Peyer's patch (tissue), 4 donors: ENCODE measurements at regions not wholly inside any gene's neighbourhood (a gene's known extent, or its start where the extent isn't known, plus 50 kb on each side); places are given as distances from the start of the nearest gene placed in this dataset.
"Not testable (repeated sequence)": the region's sequence is repeated elsewhere in the genome, so short reads cannot be mapped to it uniquely, and the experiment has no call there.

Source experiments
- DNase-seq, 3 donors: peaks; one replicate each; pipeline ENCODE4 v3.0.0-alpha.2; 2017 to 2019
- H3K27ac ChIP-seq, 4 donors: fragments of 200-600 bp; sonication (generic); one replicate each; pipeline ENCODE4 v1.5.1; 2016 to 2019
- H3K27me3 ChIP-seq, 2 donors: fragments of 200-600 bp; sonication (generic); one replicate each; pipeline ENCODE4 v1.5.1; 2019
- H3K36me3 ChIP-seq, 3 donors: fragments of 200-600 bp; sonication (generic); one replicate each; pipeline ENCODE4 v1.5.1; 2016 to 2019
- H3K4me1 ChIP-seq, 4 donors: fragments of 200-600 bp; sonication (generic); one replicate each; pipeline ENCODE4 v1.5.1; 2016 to 2019
- H3K4me3 ChIP-seq, 4 donors: fragments of 200-600 bp; sonication (generic); 1 replicate in 3 of 4; 2 replicates in 1 of 4; pipeline ENCODE4 v1.5.1; 2016 to 2019; ENCODE audit warnings: mild to moderate bottlenecking in 1 of 4
- H3K9me3 ChIP-seq, 4 donors: fragments of 200-600 bp; sonication (generic); one replicate each; pipeline ENCODE4 v1.5.1; 2016 to 2019; ENCODE audit warnings: mild to moderate bottlenecking in 1 of 4
- POLR2A ChIP-seq, 2 donors: fragments of 450-650 bp; IDR thresholded peaks; one replicate each; pipeline ENCODE4 v1.5.1; 2017; ENCODE audit warnings: antibody characterized with exemption in 2 of 2, mild to moderate bottlenecking in 2 of 2, moderate library complexity in 2 of 2
- TF ChIP-seq, protein P1 (sequence below), 6 experiments: fragments of 450-650 bp in 4 of 6; fragments of 200-600 bp in 2 of 6; sonication (generic) in 1 of 6; IDR thresholded peaks; one replicate each; pipeline ENCODE4 v1.5.1; 2017 to 2019; ENCODE audit warnings: antibody characterized with exemption in 6 of 6, mild to moderate bottlenecking in 3 of 6, moderate library complexity in 1 of 6

DNA sequence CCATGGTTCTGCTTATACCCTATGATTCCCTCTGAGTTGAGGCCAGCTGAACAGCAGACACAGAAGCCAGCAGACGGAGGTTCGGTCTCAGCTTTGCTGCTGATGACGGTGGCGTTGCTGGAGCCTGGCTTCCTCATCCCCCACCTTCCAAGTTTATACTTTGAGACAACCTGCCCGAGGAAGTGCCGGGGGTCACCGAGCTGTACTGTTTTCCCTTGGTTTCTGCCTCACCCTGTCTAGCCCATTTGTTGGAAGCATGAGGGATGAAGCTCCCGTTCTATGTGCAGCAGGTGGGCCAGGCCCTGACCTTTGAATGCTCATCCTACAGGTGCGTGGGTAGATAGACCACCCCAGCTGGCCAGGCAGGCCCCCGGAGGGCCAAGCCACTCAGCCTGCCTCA is 117.3 kb downstream of the MYCN start:
- DNase-seq: no peak
- no peaks in the 10 kb centered on the region for H3K27me3 ChIP-seq

DNA sequence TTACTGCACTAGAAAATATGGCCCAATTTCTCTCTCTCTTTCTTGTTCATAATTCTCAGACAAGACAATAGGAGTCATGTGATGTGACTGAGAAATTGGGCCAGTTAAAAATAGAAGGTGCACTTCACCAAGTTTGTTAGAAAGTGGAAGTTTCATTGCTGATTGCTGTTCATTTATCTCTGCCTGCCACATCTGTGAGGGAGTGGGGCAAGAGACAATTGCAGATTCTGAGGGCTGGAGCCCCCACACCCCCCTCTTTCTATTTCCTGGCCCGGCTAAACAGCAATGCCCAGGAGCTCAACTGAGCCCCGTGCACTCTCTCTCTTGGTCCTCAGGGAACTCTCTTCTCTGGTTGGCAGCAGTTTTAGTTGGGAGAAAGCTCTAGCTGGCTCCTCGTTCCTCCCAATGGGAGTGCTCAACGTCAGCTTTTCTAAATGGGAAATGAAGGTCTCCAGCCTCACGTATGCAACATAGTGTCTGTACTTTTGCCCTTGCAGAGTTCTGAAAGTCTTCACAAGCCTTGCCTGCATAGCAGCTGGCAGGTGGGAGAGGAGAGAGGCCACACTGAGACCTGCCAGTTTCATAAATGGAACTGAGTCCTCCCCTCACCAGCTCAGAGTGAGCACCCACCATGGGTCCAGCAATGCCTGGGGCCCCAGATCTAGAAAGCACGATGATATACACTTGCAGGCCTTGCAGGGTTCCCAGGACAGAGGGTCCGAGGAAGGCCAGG is 115.7 kb downstream of the MYCN start:
- DNase-seq: no peak
- H3K9me3 ChIP-seq: no peaks in the 10 kb centered on the region
- H3K4me3 ChIP-seq: no peak overlapping the region
- no peaks in the 10 kb centered on the region for H3K27me3 ChIP-seq
- H3K27ac ChIP-seq: no peak overlapping the region
- TF ChIP-seq POLR2A (IDR thresholded peaks at IDR 0.05): no peak
- TF ChIP-seq, protein P1, sequence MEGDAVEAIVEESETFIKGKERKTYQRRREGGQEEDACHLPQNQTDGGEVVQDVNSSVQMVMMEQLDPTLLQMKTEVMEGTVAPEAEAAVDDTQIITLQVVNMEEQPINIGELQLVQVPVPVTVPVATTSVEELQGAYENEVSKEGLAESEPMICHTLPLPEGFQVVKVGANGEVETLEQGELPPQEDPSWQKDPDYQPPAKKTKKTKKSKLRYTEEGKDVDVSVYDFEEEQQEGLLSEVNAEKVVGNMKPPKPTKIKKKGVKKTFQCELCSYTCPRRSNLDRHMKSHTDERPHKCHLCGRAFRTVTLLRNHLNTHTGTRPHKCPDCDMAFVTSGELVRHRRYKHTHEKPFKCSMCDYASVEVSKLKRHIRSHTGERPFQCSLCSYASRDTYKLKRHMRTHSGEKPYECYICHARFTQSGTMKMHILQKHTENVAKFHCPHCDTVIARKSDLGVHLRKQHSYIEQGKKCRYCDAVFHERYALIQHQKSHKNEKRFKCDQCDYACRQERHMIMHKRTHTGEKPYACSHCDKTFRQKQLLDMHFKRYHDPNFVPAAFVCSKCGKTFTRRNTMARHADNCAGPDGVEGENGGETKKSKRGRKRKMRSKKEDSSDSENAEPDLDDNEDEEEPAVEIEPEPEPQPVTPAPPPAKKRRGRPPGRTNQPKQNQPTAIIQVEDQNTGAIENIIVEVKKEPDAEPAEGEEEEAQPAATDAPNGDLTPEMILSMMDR (IDR thresholded peaks at IDR 0.05): no peak
- peaks cover 0 to 5% (median 0%) of the 10 kb centered on the region in 4 donors for H3K4me1 ChIP-seq
- H3K36me3 ChIP-seq: no peaks in the 10 kb centered on the region

More for the DNA sequence above, 117.3 kb downstream of the MYCN start:
- H3K4me3 ChIP-seq: no peak overlapping the region
- H3K4me1 ChIP-seq: peaks cover 0 to 5% (median 0%) of the 10 kb centered on the region in 4 donors
- no peak overlapping the region for H3K27ac ChIP-seq
- H3K9me3 ChIP-seq: peaks cover 0 to 2% (median 0%) of the 10 kb centered on the region in 4 donors
- TF ChIP-seq, protein P1 (IDR thresholded peaks at IDR 0.05): no peak
- TF ChIP-seq POLR2A (IDR thresholded peaks at IDR 0.05): no peak
- H3K36me3 ChIP-seq: no peaks in the 10 kb centered on the region

DNA sequence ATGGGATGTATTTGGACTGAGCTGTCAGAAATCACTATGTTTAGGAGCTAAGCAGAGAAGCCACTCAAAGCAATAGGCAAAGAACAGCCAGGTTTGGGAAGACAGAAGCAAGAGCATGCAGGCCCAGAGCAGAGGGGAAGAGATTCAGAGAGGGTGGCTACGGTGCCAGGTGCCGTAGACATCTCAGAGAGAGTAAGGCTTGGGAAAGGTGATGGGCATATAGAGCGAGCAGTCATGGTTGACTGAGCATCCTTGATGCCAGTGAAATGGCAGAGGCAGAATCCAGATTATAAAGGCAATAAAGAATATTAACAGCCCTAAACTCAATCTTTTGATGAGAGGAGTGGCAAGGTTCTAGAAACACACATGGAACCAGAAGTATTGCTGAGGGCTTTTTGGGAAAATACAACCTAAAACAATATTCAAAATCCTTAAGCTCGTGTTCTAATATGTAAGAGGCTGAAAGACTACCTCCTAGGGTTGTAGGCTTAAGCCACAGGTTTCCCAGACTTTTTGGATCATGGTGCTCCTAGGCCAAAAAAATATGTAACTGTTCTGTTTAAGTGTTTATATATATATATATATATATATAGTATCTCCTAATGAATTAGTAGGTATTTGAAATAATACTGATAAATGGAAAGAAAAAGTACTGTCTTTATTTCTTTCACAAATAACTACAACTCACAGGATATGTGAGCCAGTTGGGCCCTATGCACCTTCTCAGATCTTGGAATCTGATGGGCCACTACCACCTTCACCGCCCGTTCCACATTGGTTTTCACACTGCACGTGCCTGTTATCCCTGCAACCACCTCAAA is 113.3 kb downstream of the MYCN start:
- no peaks in the 10 kb centered on the region for H3K9me3 ChIP-seq
- H3K4me3 ChIP-seq: no peak overlapping the region
- H3K36me3 ChIP-seq: no peaks in the 10 kb centered on the region
- H3K27me3 ChIP-seq: no peaks in the 10 kb centered on the region
- no peak for DNase-seq
- no peak for TF ChIP-seq POLR2A (IDR thresholded peaks at IDR 0.05)
- TF ChIP-seq, protein P1 (IDR thresholded peaks at IDR 0.05): no peak
- no peak overlapping the region for H3K27ac ChIP-seq
- H3K4me1 ChIP-seq: peaks cover 0 to 5% (median 0%) of the 10 kb centered on the region in 4 donors

DNA sequence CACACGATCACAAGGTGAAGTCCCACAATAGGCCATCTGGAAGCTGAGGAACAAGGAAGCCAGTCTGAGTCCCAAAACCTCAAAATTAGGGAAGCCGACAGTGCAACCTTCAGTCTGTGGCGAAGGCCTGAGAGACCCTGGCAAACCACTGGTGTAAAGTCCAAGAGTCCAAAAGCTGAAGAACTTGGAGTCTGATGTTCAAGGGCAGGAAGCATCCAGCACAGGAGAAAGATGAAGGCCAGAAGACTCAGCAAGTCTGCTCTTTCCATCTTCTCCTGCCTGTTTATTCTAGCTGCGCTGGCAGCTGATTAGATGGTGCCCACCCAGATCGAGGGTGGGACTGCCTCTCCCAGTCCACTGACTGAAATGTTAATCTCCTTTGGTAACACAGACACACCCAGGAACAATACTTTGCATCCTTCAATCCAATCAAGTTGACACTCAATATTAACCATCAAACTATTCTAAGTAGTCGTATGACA is 112.3 kb downstream of the MYCN start:
- not testable (repeated sequence) for H3K27ac ChIP-seq, H3K27me3 ChIP-seq, H3K4me3 ChIP-seq, DNase-seq, H3K9me3 ChIP-seq, H3K4me1 ChIP-seq, H3K36me3 ChIP-seq

DNA sequence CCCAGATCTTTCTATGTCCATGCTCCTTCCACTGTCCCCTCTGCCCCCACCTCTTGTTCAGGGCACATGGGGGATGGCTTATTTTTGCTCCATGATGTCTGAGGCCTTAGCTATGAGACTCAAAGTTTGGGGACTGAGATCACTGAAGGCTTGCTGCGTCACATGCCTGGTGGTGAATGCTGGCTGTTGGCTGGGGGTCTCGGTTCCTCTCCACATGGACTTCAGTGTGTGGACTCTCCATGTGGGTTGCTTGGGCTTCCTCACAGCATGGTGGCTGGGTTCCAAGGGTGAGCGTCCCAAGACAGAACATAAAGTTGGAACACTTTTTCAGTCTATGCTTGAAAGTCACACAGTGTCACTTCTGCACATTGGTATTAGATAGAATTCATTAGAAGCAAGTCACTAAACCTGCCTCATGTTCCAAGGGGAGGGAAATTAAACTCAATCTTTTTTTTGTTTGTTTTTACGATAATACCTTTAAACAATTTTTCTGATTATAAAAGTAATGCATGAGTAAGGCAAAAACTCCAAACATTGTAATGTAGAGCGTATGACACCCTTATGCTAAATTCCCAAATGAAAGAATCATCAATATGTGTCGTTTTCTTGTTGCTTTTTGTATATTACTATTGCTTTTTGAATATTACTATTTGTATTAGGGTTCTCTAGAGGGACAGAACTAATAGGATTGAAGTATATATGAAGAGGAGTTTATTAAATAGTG is 111.7 kb downstream of the MYCN start:
- Histone ChIP-seq H3K27me3 (no peaks in the 10 kb centered on the region), H3K4me1 (peaks cover 0 to 5% (median 0%) of the 10 kb centered on the region in 4 donors)
- TF ChIP-seq POLR2A (IDR thresholded peaks at IDR 0.05): no peak
- TF ChIP-seq, protein P1 (IDR thresholded peaks at IDR 0.05): no peak

More for the DNA sequence above, 111.7 kb downstream of the MYCN start:
- Histone ChIP-seq H3K9me3 (no peaks in the 10 kb centered on the region), H3K27ac (no peak overlapping the region), H3K36me3 (no peaks in the 10 kb centered on the region), H3K4me3 (no peak overlapping the region)
- no peak for DNase-seq
